OCI-LY7 (cell line): ENCODE measurements at regions not wholly inside any gene's neighbourhood (a gene's known extent, or its start where the extent isn't known, plus 50 kb on each side); places are given as distances from the start of the nearest gene placed in this dataset.
"Not testable (repeated sequence)": the region's sequence is repeated elsewhere in the genome, so short reads cannot be mapped to it uniquely, and the experiment has no call there.

ENCODE experiments used
- BruUV-seq: library from RNA; stranded (reverse); fragments of 400-500 nt; replicated peaks from 2 replicates; lab custom pipeline; 2021; lab: Mats Ljungman, UMichigan
- CTCF ChIA-PET: fragments of 300-600 bp; sonication (Branson Sonifier 250); formaldehyde crosslinking; loops from one replicate; lab custom pipeline; 2022; ENCODE audit warnings: antibody characterized with exemption; ENCODE audit not compliant: unreplicated experiment; lab: Charles Lee
- POLR2A ChIA-PET: fragments of 300-600 bp; sonication (Branson Sonifier 250); formaldehyde crosslinking; loops from one replicate; lab custom pipeline; 2022; ENCODE audit warnings: antibody characterized with exemption; lab: Charles Lee
- DNase-seq: peaks from one replicate; pipeline ENCODE4 v3.0.0-alpha.2; 2015; ENCODE audit warnings: low spot score
- H2AFZ ChIP-seq: fragments of 200-600 bp; sonication (generic), shearing (Covaris generic); 2 replicates; pipeline ENCODE4 v1.6.1; 2014; ENCODE audit warnings: mild to moderate bottlenecking, antibody characterized with exemption, low read length, moderate library complexity
- H3K27ac ChIP-seq: fragments of 200-600 bp; sonication (generic); 2 replicates; pipeline ENCODE4 v1.5.1; 2014; ENCODE audit warnings: mixed run types, low read depth, mild to moderate bottlenecking, moderate library complexity, low read length, inconsistent platforms; ENCODE audit not compliant: poor library complexity, severe bottlenecking
- H3K36me3 ChIP-seq: fragments of 200-600 bp; sonication (generic); 2 replicates; pipeline ENCODE4 v1.6.1; 2014; ENCODE audit warnings: mild to moderate bottlenecking, antibody characterized with exemption, low read length, moderate library complexity, mixed read lengths; ENCODE audit not compliant: insufficient read depth
- H3K4me1 ChIP-seq: fragments of 200-600 bp; sonication (generic); 2 replicates; pipeline ENCODE4 v1.5.1; 2014; ENCODE audit warnings: mild to moderate bottlenecking, low read length; ENCODE audit not compliant: insufficient read depth, poor library complexity, severe bottlenecking
- H3K4me2 ChIP-seq: fragments of 200-600 bp; sonication (generic); 2 replicates; pipeline ENCODE4 v1.6.1; 2014; ENCODE audit warnings: mild to moderate bottlenecking, low read length
- H3K4me3 ChIP-seq: fragments of 200-600 bp; sonication (generic); 2 replicates; pipeline ENCODE4 v1.5.1; 2014; ENCODE audit warnings: mild to moderate bottlenecking, low read depth, low read length; ENCODE audit not compliant: poor library complexity, severe bottlenecking
- H3K79me2 ChIP-seq: fragments of 200-600 bp; sonication (generic); 2 replicates; pipeline ENCODE4 v1.6.1; 2016; ENCODE audit warnings: low read depth, mild to moderate bottlenecking, low read length, moderate library complexity, mixed read lengths; ENCODE audit not compliant: insufficient read depth
- H3K9me2 ChIP-seq: fragments of 200-600 bp; sonication (generic); 2 replicates; pipeline ENCODE4 v1.6.1; 2016; ENCODE audit warnings: mild to moderate bottlenecking, low read length, mixed read lengths; ENCODE audit not compliant: insufficient read depth
- H3K9me3 ChIP-seq: fragments of 200-600 bp; sonication (generic); 2 replicates; pipeline ENCODE4 v1.6.1; 2014; ENCODE audit warnings: mild to moderate bottlenecking, mixed run types, low read length, mixed read lengths
- H4K20me1 ChIP-seq: fragments of 200-600 bp; sonication (generic); 2 replicates; pipeline ENCODE4 v1.6.1; 2014; ENCODE audit warnings: mild to moderate bottlenecking, antibody characterized with exemption, low read length, moderate library complexity, mixed read lengths; ENCODE audit not compliant: insufficient read depth
- EZH2phosphoT487 ChIP-seq: fragments of 200-600 bp; sonication (generic); IDR thresholded peaks from 2 replicates; pipeline ENCODE4 v1.6.1; 2018; ENCODE audit warnings: low read depth, borderline replicate concordance, mild to moderate bottlenecking, mixed run types, antibody characterized with exemption, low read length, moderate library complexity, mixed read lengths
- intact Hi-C: fragments of 100-400 bp; cut with micrococcal nuclease; formaldehyde crosslinking; loops from one replicate; pipeline ENCODE4 v1.10.0; 2022; ENCODE audit not compliant: unreplicated experiment
- TF ChIP-seq, protein P1 (sequence below): fragments of 200-600 bp; sonication (generic); conservative IDR thresholded peaks from 2 replicates; pipeline ENCODE4 v1.5.1; 2014; ENCODE audit warnings: mild to moderate bottlenecking, antibody characterized with exemption, low read length, moderate library complexity, mixed read lengths

GRCh38 chr12:37541356-37541755, 775.2 kb upstream of the ALG10B start:
- TF ChIP-seq EZH2phosphoT487: no peak
- TF ChIP-seq, protein P1, sequence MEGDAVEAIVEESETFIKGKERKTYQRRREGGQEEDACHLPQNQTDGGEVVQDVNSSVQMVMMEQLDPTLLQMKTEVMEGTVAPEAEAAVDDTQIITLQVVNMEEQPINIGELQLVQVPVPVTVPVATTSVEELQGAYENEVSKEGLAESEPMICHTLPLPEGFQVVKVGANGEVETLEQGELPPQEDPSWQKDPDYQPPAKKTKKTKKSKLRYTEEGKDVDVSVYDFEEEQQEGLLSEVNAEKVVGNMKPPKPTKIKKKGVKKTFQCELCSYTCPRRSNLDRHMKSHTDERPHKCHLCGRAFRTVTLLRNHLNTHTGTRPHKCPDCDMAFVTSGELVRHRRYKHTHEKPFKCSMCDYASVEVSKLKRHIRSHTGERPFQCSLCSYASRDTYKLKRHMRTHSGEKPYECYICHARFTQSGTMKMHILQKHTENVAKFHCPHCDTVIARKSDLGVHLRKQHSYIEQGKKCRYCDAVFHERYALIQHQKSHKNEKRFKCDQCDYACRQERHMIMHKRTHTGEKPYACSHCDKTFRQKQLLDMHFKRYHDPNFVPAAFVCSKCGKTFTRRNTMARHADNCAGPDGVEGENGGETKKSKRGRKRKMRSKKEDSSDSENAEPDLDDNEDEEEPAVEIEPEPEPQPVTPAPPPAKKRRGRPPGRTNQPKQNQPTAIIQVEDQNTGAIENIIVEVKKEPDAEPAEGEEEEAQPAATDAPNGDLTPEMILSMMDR: no peak
- Histone ChIP-seq H3K9me3 (no peaks in the 10 kb centered on the region), H3K4me1 (no peaks in the 10 kb centered on the region), H2AFZ (no peak overlapping the region), H3K36me3 (no peaks in the 10 kb centered on the region), H3K4me3 (no peak overlapping the region), H3K27ac (no peak overlapping the region), H3K79me2 (no peaks in the 10 kb centered on the region), H4K20me1 (no peaks in the 10 kb centered on the region), H3K9me2 (no peaks in the 10 kb centered on the region), H3K4me2 (no peak overlapping the region)
- intact Hi-C loops: no loop called here
- ChIA-PET POLR2A (no interaction called here), CTCF (no interaction called here)
- DNase-seq: no peak
- BruUV-seq: no TSS peak

GRCh38 chr12:37543131-37543965, 773.2 kb upstream of the ALG10B start:
- no peak overlapping the region for H3K4me3 ChIP-seq
- no peaks in the 10 kb centered on the region for H3K9me2 ChIP-seq
- no peak overlapping the region for H3K4me2 ChIP-seq
- H2AFZ ChIP-seq: no peak overlapping the region
- POLR2A ChIA-PET: no interaction called here
- H3K79me2 ChIP-seq: no peaks in the 10 kb centered on the region
- H3K36me3 ChIP-seq: no peaks in the 10 kb centered on the region
- intact Hi-C loops: no loop called here
- no peaks in the 10 kb centered on the region for H3K9me3 ChIP-seq
- no peak overlapping the region for H3K27ac ChIP-seq
- no peaks in the 10 kb centered on the region for H3K4me1 ChIP-seq
- DNase-seq: no peak
- BruUV-seq: no TSS peak
- CTCF ChIA-PET: no interaction called here
- H4K20me1 ChIP-seq: no peaks in the 10 kb centered on the region
- TF ChIP-seq, protein P1: no peak
- no peak for TF ChIP-seq EZH2phosphoT487

DNA sequence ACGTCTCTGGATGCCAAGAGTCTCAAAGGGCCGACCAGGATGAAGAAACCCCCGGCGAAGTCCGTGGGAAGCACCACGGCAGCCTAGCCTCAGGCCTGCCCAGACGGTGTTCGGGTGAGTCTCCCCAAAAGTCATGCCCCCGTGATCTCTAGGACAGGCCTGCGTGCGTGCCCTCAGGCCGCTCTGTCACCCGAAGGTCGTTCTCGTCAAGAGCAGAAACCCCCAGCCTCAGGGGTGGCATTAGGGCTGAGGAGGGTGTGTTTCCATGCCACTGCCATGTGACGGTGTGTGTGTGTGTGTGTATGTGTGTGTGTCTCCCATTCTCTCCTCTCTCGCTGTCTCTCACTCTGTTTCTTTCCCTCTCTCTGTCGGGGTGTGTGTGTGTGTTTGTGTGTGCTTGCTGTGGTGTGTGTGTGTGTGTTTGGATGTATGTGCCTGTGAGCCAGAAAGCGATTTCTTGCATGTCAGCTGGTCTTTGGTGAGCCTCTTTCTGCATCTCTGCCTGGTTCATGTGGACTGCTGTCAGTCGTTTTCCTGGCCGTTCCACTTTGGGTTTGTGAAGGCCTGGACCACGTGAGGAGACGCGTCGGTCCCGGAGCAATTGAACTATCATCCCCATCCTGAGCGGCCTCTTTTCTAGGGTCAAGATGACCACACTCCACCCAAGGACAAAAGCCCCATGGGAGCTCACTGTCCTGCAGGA, 772.5 kb upstream of the ALG10B start:
- no peak for TF ChIP-seq EZH2phosphoT487
- TF ChIP-seq, protein P1: no peak
- no TSS peak for BruUV-seq
- no peak overlapping the region for H3K4me3 ChIP-seq

DNA sequence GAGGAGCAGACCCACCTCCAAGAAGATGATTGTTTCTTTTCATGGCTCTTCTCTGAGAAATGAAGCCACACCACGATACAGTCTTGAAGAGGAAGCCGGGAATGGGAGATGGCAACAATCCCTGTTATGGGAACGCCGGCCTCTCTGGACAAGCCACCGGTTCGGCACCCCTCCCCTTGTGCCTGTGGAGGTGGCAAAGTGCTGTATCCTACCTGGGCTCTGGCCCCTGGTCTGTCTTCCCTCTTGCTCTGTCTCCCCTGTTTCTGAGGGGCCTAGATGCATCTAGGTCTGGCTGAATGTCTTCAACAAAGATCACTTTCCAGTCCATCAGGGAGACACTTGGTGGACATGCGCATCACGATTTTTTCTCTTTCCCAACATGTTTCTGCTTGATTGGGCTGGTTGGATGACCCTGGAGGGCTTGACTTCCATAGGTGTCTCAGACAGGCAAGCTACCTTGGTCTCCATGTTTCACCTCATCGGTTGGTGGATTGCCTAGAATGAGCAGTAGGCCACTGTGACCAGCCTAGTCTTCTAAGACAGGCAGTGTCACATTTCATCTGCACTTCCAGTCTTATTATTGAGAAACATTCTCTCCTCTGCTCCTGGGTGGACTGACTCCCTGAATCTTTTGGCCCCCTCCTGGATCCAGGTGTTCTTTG, 771.8 kb upstream of the ALG10B start:
- DNase-seq, BruUV-seq, H2AFZ ChIP-seq, H3K4me1 ChIP-seq, H3K9me2 ChIP-seq, intact Hi-C loops, H3K27ac ChIP-seq, H3K4me2 ChIP-seq, H3K79me2 ChIP-seq, H4K20me1 ChIP-seq, H3K36me3 ChIP-seq, H3K9me3 ChIP-seq, POLR2A ChIA-PET, H3K4me3 ChIP-seq, CTCF ChIA-PET: not testable (repeated sequence)

More for the DNA sequence above, 772.5 kb upstream of the ALG10B start:
- ChIA-PET CTCF (no interaction called here), POLR2A (no interaction called here)
- no peaks in the 10 kb centered on the region for H3K36me3 ChIP-seq
- intact Hi-C loops: no loop called here
- no peak overlapping the region for H3K27ac ChIP-seq
- no peaks in the 10 kb centered on the region for H3K79me2 ChIP-seq
- no peak overlapping the region for H2AFZ ChIP-seq
- H3K4me1 ChIP-seq: no peaks in the 10 kb centered on the region
- H3K9me3 ChIP-seq: no peaks in the 10 kb centered on the region
- no peak for DNase-seq
- no peak overlapping the region for H3K4me2 ChIP-seq
- no peaks in the 10 kb centered on the region for H3K9me2 ChIP-seq
- H4K20me1 ChIP-seq: no peaks in the 10 kb centered on the region
